ENCODE measurements at regions not wholly inside any gene's neighbourhood (a gene's known extent, or its start where the extent isn't known, plus 50 kb on each side); places are given as distances from the start of the nearest gene placed in this dataset.

DNA sequence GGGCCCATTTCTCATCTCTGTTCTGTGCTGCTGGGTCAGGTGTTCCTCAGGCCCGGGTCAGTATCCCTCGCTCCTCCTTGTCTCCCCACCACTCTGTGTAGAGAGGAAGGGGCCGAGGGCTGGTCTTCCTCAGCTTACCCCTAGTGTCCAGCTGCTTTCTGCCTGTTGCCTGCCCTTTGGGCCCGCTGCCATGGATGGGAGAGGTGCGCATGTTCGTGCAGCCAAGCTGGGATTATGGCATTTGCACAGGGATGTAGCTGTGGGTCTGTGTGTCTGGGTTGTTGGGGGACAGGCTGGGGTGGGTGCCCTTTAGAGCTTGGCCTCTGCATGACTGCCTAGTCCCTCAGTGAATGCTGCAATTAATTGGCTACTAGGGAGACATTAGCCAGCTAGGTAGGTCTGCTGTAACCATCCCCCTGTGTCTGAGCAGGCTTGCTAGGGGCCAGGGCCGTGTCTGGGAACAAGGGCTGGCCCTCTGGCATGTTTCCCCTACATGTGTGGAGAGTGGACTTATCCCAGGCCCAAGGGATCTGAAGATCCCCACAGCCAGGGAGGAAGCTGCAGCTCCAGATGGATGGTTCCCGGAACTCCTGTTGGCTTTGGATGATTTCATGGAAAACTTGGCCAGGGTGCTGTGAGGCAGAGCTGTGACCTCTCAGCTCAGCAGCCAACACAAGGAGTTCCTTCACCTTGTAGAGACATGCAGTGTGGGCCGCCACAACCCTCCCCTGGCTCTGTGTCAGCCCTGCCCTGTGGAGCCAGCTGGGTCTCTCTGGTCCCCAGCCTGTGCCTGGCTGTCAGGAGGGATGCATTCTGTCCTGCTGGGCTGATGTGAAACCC is 161.9 kb downstream of the MACROH2A1 start:
- TF ChIP-seq POLR2A (IDR thresholded peaks at IDR 0.05; ENCODE audit: low read depth, low read length) = no peak
- TF ChIP-seq, protein P1, sequence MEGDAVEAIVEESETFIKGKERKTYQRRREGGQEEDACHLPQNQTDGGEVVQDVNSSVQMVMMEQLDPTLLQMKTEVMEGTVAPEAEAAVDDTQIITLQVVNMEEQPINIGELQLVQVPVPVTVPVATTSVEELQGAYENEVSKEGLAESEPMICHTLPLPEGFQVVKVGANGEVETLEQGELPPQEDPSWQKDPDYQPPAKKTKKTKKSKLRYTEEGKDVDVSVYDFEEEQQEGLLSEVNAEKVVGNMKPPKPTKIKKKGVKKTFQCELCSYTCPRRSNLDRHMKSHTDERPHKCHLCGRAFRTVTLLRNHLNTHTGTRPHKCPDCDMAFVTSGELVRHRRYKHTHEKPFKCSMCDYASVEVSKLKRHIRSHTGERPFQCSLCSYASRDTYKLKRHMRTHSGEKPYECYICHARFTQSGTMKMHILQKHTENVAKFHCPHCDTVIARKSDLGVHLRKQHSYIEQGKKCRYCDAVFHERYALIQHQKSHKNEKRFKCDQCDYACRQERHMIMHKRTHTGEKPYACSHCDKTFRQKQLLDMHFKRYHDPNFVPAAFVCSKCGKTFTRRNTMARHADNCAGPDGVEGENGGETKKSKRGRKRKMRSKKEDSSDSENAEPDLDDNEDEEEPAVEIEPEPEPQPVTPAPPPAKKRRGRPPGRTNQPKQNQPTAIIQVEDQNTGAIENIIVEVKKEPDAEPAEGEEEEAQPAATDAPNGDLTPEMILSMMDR (IDR thresholded peaks at IDR 0.05; ENCODE audit: extremely low read depth in 1 of 2, insufficient read depth in 1 of 2, low read depth in 1 of 2, low read length in 2 of 2) = no peak
- no peak for TF ChIP-seq EZH2 (IDR thresholded peaks at IDR 0.05; ENCODE audit: borderline replicate concordance, low read depth, low read length, severe bottlenecking)
- TF ChIP-seq POLR2AphosphoS5 (IDR thresholded peaks at IDR 0.05; ENCODE audit: insufficient read depth, low read depth, low read length) = no peak
- TF ChIP-seq MAX (IDR thresholded peaks at IDR 0.05; ENCODE audit: insufficient read depth, insufficient read length) = no peak
- no peak for TF ChIP-seq GATA2 (IDR thresholded peaks at IDR 0.05; ENCODE audit: insufficient read depth, insufficient read length, low read depth, low read length)
- TF ChIP-seq JUN (IDR thresholded peaks at IDR 0.05; ENCODE audit: borderline replicate concordance, insufficient read depth, insufficient read length, low read depth) = no peak
- TF ChIP-seq FOS (IDR thresholded peaks at IDR 0.05; ENCODE audit: borderline replicate concordance, insufficient read depth, low read length) = no peak
- TF ChIP-seq MYC (IDR thresholded peaks at IDR 0.05; ENCODE audit: low read depth, low read length) = no peak
